ENCODE measurements at regions not wholly inside any gene's neighbourhood (a gene's known extent, or its start where the extent isn't known, plus 50 kb on each side); places are given as distances from the start of the nearest gene placed in this dataset.

- H3K9ac ChIP-seq (ENCODE audit: low read depth, low read length): no peak overlapping the region
- H4K20me1 ChIP-seq (ENCODE audit: insufficient read depth, low read length): no peaks in the 10 kb centered on the region
- no peak overlapping the region for H2BK15ac ChIP-seq (ENCODE audit: low read depth, low read length)
- in situ Hi-C loops (cut with MboI; ENCODE audit: low sequenced_read_pairs) (no loop called here), dilution Hi-C loops (cut with HindIII; ENCODE audit: low sequenced_read_pairs, unreplicated experiment) (no loop called here), intact Hi-C loops (cut with micrococcal nuclease) (no loop called here)
- H3K9me1 ChIP-seq (ENCODE audit: insufficient read depth, low read length): no peaks in the 10 kb centered on the region
- H3K23ac ChIP-seq (ENCODE audit: low read depth, low read length): no peak overlapping the region
- H2AFZ ChIP-seq (replicated peaks; ENCODE audit: low read length, poor library complexity): no peak overlapping the region
- H2BK20ac ChIP-seq (ENCODE audit: low read depth, low read length): no peak overlapping the region
- no peak overlapping the region for H3K4me2 ChIP-seq (ENCODE audit: low read depth, low read length)
- no peaks in the 10 kb centered on the region for H3K27me3 ChIP-seq (ENCODE audit: control insufficient read depth, insufficient read depth, low read length)
- H3K36me3 ChIP-seq (ENCODE audit: control insufficient read depth, insufficient read depth, low read length): no peaks in the 10 kb centered on the region
- CTCF ChIA-PET: no interaction called here
- H3K4ac ChIP-seq (ENCODE audit: low read depth, low read length): no peak overlapping the region
- no peaks in the 10 kb centered on the region for H3K4me1 ChIP-seq (ENCODE audit: control insufficient read depth, insufficient read depth, low read length)
- H3K27ac ChIP-seq (ENCODE audit: insufficient read depth, low read length): no peak overlapping the region
- ATAC-seq (ENCODE audit: low read depth) (no peak), DNase-seq (no peak)
- no peak overlapping the region for H3K18ac ChIP-seq (ENCODE audit: low read depth, low read length)
- no peak overlapping the region for H2AK5ac ChIP-seq (ENCODE audit: low read depth, low read length)
- no peak overlapping the region for H2BK120ac ChIP-seq (ENCODE audit: low read depth, low read length)
- H3K9me3 ChIP-seq (ENCODE audit: control insufficient read depth, insufficient read depth, low read length): peaks cover 39% of the 10 kb centered on the region
- no peak overlapping the region for H3K56ac ChIP-seq (ENCODE audit: extremely low read depth, insufficient read depth, low read length)
- no TSS peak for BruUV-seq (replicated peaks)
- TF ChIP-seq USF2 (IDR thresholded peaks at IDR 0.05; ENCODE audit: low read depth, low read length): no peak
- TF ChIP-seq CHD1 (IDR thresholded peaks at IDR 0.05; ENCODE audit: low read depth, low read length): no peak
- TF ChIP-seq MAZ (IDR thresholded peaks at IDR 0.05; ENCODE audit: borderline replicate concordance, low read depth, low read length): no peak
- TF ChIP-seq MXI1 (IDR thresholded peaks at IDR 0.05; ENCODE audit: borderline replicate concordance, low read depth, low read length): no peak
- no peak overlapping the region for H3K4me3 ChIP-seq (ENCODE audit: insufficient read depth, low read depth, low read length)
- no peaks in the 10 kb centered on the region for H3K79me1 ChIP-seq (ENCODE audit: low read depth in 1 of 2, low read length in 2 of 2)
- H4K91ac ChIP-seq (ENCODE audit: insufficient read depth, low read depth, low read length): no peak overlapping the region
- no peak overlapping the region for H2AK9ac ChIP-seq (replicated peaks; ENCODE audit: low read depth, low read length, poor library complexity)
- WGBS, 2 experiments (ENCODE audit: extremely low coverage in 2 of 2, insufficient read length in 1 of 2): no CpG with 5 or more reads among the region's 12 CpGs
- H2BK5ac ChIP-seq (ENCODE audit: low read depth, low read length, poor library complexity, severe bottlenecking): no peak overlapping the region
- H3K14ac ChIP-seq (replicated peaks; ENCODE audit: low read depth, low read length): no peak overlapping the region
- H4K5ac ChIP-seq (ENCODE audit: low read depth, low read length): no peak overlapping the region
- POLR2A ChIA-PET (ENCODE audit: unreplicated experiment): no interaction called here
- no peak overlapping the region for H4K8ac ChIP-seq (ENCODE audit: low read depth in 2 of 2, low read length in 2 of 2)
Measured at GRCh38 chr6:167701010-167701409, 125.7 kb upstream of the AFDN start.

All from IMR-90 (cell line).